ENCODE measurements at regions not wholly inside any gene's neighbourhood (a gene's known extent, or its start where the extent isn't known, plus 50 kb on each side); places are given as distances from the start of the nearest gene placed in this dataset.
"Not testable (repeated sequence)": the region's sequence is repeated elsewhere in the genome, so short reads cannot be mapped to it uniquely, and the experiment has no call there.

DNA sequence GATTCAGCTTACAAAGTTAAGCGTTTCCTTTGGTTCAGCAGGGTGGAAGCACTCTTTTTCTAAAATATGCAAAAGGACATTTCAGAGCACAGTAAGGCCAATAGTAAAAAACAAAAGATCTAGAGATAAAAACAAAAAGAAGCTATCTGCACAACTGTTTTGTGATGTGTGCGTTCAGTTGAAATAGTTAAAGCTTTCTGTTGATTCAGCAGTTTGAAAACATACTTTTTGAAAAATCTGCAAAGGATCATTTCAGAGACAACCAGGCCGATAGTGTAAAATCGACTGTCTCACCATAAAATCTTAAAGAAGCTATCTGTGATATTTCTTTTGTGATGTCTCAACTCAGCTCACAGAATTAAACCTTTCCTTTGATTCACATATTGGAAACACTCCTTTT is 300.0 kb upstream of the ALG10B start:
- no peak for DNase-seq (ENCODE audit: low read depth)

DNA sequence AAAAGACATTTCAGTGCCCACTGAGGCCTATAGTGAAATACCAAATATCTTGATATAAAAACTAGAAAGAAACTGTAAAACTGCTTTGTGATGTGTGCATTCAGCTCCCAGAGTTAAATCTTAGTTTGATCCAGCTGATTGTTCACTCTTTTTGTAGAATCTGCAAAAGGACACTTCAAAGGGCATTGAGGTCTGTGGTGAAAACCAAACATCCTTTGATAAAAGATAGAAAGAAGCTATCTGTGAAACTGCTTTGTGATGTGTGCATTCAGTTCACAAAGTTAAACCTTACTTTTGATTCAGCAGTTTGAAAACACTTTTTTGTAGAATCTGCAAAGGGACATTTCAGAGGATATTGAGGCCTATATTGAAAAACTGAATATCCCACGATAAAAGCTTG is 290.7 kb upstream of the ALG10B start:
- DNase-seq (ENCODE audit: low read depth), result no peak

DNA sequence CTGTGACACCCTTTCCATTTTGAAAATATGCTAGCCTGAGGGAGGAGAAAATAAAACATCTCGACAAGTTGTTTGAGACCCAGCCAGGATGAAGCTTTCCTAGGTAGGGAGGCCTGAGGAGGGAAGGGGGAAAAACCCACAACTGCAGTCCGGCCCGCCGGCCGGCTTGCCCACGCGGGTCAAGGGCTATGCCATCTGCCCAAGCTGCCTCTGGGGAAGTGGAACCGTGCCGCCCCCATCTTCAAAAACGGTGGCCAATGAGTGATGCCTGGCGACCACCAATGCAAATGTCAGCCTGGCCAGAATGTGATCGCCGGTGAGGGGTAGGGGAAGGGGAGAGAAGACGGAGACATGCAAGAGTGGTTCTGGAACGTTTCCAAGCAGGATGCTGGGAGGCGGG is 263.5 kb upstream of the ALG10B start:
- DNase-seq (ENCODE audit: low read depth), result no peak

DNA sequence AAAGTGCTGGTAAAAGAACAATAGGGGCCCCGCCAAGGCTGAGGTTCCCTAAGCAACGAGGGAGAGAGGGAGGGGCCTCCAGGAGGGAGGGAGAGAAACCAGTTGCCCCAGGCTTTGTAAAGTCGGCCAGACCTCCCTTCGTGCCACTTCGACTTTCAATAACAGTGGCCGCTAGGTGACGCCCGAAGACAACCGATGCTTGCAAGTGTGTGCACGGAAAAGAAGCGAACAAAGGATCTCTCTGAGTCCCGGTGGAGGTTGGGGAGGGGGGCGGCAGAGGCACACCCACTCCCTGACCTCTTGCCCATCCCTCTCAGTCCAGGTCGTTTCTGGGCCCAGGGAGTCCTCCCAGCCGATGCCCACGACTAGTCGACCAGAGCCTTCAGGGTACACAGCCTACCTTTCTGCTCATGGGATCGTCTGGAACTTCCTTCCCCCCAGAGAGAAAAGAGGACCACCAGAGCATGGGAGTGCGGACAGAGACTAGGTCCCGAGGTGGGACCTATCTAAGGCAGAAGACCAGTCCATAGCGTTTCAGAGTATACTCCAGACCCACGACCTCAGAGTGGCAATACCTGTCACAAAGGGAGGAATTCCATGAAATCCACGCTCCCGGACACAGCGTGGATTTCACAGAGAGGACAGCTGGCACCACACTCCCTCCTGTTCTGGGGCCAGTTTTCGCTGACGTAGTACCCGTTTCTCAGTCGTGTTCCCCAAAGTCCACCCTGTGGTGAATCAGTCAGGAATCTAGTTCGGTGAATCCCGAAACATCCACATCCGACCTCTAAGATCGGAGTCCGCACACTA is 262.7 kb upstream of the ALG10B start:
- DNase-seq (ENCODE audit: low read depth), result no peak

DNA sequence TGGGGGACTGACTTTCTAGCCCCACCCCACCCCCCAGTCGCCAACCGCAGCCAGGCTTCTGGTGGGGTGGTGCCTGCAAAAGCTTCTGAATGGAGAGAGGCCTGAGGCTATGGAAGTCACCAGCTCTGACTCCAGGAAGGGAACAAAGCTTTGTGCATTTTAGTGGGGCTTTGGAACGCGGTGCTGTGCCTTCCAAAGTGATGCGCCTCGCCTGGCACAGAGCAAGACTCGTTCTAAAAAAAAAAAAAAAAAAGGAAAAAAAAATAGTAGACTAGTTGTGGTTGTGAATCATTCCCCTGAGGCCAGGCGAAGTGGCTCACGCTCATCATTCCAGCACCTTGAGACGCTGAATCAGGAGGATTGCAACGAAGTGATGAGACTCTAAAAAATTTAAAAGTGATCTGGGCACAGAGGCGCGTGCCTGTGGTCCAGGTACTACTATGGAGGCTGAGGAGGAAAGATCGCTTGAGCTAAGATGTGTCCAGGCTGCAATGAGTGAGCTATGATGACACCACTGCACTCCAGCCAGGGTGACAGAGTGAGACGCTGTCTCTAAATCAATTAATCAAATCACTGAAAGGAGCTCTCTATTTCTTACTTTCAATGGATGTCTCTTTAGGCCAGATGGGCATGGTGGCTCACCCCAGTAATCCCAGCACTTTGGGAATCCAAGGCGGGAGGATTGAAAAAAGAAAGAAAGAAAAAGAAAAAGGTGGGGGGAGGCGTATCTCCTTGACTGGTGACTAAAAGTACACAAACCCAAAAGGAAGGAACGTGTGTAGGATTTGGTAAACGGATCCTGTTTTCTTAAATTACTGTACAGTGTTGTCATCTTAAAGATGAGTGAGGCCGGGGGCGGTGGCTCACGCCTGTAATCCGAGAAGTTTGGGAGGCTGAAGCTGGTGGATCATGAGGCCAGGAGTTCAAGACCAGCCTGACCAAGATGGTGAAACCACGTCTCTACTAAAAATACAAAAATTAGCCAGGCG is 259.6 kb upstream of the ALG10B start:
- DNase-seq (ENCODE audit: low read depth), result peak; percentile 52

DNA sequence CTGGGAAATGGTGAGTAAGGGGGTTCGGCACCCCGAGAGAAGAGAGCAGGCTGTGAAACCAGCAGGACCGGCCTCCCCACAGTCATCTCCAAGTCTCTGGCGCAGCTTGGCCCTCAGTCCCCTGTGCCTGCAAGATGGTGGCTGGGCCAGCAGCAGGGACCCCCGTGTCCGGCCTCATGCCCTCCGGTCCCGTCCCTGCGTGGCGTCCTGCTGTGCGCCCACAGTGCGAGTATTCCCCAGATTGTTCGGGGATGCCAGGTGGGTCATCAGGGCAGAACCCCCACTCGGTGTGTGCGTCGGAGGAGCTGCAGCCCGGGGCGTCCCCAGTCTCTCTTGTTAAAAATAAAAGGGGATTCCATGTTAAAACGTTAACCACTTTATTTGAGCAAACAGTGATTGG is 216.9 kb upstream of the ALG10B start:
- no peak for DNase-seq (ENCODE audit: low read depth)

DNA sequence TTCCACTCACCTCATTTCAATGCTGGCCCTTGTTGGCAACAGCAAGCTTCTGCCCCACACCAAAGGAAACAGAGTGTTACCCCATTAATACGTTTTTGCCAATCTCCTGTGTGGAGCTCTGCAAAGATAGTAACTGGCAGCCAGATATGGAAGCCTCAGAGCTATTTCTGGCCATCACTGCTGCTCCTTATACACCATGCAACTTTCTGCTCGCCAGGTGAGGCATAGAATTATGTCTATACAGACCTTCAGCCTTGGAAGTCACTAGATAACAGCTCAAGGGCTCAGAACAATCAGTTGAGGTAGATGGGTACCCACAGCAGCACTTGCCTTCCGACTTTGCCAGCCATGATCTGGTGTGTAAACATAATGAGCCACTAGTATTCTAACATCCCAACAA is 214.8 kb upstream of the ALG10B start:
- DNase-seq (ENCODE audit: low read depth), result no peak

DNA sequence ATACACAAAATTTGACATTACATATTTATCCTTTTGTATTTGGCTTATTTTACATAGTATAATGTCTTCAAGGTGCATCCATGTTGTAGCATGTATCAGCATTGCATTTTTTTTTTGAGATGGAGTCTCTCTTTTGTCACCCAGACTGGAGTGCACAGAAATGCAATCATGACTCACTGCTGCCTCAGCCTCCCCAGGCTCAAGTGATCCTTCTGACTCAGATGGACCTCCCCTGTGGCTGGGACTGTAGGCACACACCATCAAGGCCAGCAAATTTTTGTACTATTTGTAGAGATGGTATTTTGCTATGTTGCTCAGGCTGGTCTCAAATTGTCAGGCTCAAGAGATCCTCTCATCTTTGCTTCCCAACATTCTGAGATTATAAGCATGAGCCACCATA is 214.4 kb upstream of the ALG10B start:
- DNase-seq (ENCODE audit: low read depth), result peak; percentile 2

DNA sequence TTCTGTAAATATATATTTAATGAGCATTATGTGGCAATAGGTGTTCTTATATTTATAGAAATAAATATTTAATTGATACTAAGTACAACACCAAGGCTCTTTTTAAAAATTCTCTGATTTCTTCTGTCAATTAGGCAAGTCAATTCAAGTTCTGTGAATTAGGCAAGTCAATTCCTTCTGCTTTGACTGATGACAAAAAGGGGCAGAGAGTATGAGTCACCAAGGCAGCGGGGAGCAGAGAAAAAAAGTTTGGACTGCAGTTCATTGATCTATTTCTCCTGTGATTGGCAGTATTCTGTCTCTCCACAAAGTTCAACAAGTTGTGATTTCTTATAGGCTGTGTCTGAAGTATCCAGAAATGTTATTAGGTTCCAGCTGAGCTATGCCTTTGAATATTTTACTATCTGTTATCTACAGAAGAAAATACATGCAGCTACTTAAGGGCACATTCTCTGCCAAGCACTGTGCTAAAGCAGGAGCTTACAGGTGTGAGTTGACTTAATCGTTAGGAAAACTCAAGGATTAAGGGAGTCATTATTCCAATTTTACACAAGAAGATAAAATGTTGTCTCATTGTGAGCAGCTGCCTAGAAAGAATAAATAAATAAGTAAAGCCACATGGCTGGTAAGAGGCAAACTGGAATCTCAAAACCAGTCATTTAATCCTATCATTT is 206.4 kb upstream of the ALG10B start:
- DNase-seq (ENCODE audit: low read depth), result no peak

DNA sequence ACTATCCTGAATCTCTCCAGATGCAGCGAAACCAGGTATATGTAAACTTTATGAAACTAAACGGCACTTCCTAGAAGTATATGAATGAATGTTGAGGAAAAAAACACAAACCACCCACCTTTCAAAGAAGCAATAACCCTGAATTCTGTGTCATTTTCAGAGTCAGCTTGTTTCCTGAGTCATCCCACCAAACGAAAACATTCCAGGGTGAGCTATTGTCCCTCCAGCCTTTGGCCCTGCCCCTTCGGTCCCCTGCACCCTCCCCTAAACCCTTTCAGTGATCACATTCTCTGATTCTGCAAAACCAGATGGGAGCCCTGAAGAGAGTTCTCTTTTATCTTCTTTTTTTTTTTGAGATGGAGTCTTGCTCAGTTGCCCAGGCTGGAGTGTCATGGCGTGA is 202.6 kb upstream of the ALG10B start:
- DNase-seq (ENCODE audit: low read depth), result peak; percentile 0

DNA sequence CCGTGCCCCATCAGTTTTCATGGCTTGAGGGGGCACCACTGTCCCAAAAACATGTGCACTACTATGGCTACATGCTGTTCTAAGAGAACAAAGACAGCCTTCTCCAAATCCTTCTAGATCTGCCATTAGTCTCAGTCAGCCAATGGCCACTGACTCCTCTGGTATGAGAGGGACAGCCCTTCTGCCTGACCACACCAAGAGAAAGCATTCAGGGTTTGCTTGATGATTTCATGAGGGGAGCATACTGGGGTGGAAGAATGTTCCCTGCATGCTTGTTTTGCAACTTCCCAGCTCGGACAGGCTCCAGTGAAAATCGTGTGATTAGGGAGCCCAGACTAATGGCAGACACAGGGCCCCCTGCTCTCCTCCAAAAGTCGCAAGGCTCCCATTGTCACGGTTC is 199.6 kb upstream of the ALG10B start:
- no peak for DNase-seq (ENCODE audit: low read depth)

DNA sequence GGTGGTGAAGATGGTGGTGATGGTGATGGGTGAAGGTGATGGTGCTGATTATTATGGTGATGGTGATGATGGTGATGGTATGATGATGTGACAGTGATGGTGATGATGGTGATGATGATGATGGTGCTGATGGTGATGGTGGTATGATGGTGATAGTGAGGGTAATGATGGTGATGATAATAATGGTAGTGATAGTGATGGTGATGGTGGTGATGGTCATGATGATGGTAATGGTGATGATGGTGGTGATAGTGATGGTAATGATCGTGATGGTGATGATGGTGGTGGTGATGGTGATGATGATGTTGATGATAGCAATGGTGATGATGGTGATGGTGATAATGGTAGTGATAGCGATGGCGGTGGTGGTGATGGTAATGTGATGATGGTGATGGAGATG is 197.9 kb upstream of the ALG10B start:
- DNase-seq (ENCODE audit: low read depth), result no peak

DNA sequence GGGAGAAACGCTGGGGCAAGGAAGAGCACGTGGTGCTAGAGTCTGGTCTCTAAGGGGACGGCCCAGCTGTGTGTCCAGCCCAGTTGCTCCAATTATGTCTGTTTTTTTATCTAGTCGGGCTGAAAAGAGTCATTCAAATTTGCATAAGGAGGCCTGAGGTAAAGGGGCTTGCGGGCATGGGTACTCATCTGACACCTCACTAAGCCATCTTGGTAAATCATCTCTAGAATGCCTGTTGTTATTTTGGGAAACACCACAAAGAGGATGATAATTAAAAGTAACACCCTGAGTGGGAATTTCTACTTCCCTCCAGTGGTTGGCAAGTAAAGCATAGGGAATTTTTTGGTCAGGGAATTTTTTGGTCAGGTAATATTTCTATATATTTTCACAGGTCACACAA is 196.1 kb upstream of the ALG10B start:
- DNase-seq (ENCODE audit: low read depth), result no peak

DNA sequence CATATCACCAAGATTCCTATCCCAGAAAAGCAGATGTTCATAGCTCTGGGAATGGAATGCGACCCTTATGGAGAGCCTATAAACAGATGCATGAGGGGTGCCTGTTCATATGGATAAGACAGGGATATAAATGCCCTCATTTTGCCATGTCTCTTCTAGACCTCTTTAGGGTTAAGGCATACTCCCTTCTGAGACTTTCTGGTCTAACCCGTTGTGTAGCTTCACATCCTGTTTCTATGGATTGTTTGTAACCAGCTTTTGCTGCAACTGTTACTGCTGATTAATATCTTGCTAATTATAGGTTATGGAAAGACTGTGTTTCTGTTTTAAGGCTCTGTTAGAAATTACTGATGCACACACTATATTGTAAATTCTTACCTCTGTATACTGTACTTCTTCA is 193.5 kb upstream of the ALG10B start:
- DNase-seq (ENCODE audit: low read depth), result not testable (repeated sequence)

DNA sequence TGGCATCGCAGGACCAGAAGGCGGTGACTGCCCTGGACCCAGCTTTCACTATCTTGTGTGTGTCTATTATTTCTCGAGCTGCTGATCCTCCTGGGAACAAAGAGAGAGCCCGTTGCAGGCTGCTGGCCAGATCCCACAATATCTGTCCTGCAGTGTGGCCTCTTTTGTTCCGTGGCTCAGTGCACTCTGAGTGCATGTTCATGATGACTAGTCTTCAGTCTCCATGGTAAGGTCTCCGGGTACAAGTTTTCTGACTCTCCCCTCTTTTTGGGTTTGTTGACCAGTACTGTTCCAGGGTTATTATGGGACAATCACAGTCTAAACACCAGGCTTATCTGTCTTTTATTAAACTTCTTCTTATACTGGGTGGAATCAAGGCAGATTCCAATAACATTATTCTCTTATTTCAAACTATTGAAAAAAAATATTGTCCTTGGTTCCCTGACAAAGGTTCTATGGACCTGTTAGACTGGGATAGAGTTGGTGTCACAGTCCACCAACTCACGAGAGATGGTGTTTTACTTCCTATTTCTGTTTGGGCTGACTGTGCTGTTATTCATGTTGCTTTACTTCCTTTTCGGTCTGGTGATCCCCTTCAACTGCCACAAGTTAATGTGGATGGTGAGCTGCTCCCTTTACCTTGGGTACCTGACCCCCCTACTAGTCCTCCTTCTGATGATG is 192.9 kb upstream of the ALG10B start:
- no peak for DNase-seq (ENCODE audit: low read depth)

DNA sequence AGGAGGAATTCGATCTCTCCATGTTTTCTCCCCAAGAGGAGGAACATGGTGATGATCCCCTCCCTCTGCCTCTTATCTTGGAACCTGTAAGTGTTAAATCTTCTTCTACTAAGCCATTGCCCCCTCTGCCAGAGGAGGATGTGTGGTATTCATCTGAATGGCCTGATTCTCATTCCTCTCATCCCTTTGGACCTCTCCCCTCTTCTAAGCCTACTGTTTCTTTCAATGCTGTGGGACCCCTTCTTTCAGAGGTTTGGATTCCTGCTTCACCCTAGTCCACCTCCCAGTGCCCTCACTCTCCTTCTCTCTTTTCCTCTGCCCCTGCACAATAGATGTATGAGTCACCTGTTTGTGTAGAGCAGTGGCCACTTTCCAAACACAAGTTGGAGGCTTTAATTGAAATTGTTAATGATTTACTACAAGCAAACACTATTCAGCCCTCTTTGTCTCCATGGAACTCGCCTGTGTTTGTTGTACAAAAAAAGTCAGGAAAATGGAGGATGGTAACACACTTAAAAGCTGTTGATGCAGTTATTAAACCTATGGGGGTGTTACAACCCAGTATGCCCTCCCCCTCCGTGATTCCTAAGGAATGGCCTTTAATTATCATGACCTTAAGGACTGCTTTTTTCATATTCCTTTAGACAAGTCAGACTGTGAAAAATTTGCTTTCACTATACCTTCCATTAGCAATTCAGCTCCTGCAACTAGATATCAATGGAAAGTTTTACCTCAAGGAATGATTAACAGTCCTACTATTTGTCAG is 192.1 kb upstream of the ALG10B start:
- DNase-seq (ENCODE audit: low read depth), result no peak

DNA sequence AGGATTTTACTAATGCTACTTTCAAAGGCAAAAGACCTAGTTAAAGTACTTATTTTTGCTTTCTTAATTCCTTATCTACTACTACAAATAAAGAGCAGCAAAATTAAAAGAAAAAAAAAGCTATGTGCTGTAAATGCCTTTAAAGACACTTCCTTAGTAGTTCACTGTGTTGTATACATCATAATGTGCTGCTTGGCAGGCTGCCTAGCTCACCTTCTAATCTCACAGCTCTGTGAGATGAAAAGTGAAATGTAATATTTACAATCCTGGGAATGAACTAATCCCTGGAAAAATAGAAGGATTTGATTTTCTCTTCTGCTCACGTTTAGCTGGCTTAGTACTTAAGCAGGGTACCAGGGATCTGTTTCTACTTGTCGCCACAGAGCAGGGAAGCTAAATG is 184.4 kb upstream of the ALG10B start:
- no peak for DNase-seq (ENCODE audit: low read depth)

DNA sequence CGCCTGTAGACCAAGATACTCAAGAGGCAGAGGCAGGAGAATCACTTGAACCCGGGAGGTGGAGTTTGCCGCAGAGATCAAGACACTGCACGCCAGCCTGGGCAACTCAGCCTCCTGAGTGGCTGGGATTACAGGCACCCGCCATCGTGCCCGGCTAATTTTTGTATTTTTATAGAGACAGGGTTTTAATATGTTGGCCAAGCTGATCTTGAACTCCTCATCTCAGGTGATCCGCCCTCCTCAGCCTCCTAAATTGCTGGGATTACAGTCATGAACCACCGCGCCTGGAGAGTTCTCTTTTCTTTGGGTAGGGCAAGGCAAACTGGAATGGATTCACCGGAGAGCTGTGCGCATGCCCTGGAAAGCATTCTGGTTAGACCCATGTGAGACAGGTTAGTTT is 179.3 kb upstream of the ALG10B start:
- no peak for DNase-seq (ENCODE audit: low read depth)

DNA sequence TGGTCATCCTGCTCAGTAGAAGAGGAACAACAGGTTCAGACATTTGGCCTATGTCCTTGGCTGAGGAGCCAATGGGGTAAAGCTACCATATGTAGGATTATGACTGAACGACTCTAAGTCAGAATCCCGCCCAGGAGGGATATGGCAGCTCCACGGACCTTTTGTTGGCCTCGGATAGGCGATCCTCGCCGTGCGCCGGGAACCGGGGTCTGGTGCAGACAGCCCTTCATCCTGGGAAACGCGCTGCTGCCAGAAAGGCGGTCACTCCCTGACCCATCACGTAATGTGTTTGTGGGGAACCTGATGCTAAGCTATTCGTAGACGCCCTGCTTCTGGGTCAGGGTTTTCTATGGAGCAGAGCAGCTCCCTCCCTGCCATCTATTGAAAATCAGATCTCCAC is 178.9 kb upstream of the ALG10B start:
- no peak for DNase-seq (ENCODE audit: low read depth)

DNA sequence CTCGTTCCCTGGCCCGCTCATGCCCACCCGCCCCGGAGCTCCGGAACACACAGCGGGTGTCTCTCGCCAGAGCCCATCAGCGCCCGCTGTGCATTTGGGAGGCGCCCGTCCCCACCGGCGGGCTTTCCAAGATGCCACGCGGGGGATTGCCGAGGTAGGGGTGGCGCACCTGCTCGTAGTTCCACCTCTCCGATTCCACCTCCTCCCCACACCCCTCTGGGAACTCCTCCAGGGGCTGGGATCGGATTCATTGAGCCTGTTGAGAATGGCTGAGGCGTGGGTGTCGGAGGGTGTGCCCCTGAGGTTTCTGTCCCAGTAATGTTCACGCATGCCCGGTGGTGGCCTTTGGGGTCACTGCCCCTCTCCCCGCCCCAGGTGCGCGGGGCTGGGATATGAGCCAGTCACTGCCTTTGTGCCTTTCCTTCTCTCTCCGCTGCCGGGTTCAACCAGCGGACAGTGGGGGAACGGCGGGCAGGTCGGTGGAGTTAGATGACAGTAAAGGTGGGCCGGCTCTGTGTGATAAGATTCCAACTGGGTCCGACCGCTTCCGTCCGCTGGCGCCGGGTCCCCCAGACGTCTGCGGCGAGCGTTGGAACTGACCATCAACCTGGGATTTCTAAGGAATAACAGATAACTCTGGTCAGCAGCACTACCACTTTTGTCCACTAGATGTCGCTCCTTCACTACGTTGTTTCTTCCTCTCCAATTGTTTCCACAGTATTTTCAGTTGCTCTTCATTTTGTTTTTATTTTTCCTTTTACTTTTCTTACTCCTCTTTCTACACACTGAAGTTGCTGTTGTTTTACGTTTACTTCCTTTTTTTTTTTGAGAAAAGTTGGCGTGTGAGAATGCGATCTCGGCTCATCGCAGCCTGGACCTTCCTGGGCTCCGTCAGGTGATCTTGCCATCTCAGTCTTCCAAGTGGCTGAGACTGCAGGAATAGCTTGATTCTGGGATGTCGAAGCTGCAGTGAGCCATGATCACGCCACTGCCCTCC is 178.1 kb upstream of the ALG10B start:
- DNase-seq (ENCODE audit: low read depth), result peak; percentile 75

All from ELR (cell line).